ENCODE measurements at regions not wholly inside any gene's neighbourhood (a gene's known extent, or its start where the extent isn't known, plus 50 kb on each side); places are given as distances from the start of the nearest gene placed in this dataset.
"Not testable (repeated sequence)": the region's sequence is repeated elsewhere in the genome, so short reads cannot be mapped to it uniquely, and the experiment has no call there.

DNA sequence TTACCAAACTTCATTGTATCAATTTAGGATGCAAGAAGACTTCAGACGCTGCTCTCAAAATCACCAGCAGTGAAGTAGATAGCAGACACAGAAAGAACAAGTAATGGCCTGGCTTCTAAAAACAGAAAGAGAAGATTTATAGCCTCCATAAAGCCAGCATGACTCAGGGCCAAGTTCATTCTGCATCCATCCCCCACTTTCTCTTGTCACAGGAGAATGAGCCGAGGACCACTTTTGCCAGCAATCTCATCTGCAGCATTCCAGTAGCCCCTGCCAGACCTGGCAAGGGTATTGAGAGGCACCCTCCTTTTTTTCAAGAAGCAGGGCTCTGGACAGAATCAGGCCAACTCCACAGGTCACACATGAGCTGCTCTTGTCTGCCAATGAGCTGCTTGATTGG is 355.4 kb upstream of the SOX9 start:
- no peak for DNase-seq (ENCODE audit: low spot score)

DNA sequence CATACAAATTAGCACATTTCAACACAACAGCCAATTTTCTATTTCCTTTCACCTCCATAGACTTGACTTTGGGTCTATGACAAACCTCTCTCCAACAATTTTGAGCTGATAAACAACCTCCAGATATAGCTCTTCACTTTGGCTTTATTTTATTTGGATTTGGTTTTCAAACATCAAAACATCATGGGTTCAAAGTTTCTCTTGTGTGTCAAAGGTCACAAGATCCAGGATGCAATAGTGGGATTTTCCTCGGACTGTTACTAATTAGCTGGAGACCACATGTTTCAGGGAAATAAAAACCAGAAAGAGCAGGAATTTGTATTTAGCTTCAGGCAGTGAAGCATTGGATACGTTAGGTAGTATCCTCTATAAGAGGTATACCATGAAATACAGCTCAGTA is 351.0 kb upstream of the SOX9 start:
- no peak for DNase-seq (ENCODE audit: low spot score)

DNA sequence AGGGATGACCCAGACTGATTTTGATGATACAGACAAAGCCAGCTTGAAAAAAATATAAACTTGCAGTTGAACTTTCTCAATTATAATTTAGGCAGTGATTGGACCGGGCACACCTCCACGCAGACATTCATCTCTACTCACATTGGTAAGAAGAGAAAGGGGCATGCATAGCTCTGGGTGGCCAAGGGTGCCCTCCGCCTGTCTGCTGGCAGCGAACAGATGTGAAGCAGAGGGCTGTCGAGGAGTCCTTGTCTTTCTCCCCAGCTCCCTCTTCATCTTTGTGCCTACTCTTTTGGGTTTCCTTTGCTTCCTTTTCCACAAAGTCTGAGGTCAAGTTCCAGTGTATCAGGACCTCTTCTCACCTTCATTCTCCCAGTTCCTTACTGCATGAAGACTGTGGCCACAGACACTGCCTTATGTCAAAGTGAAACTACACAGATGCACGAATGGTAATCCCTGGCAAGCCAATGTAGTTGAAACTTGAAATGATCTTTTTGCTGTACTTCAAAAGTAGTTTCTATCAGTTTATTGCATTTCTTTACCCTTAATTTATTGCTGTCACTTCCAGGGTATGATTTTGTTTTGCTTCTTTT is 343.7 kb upstream of the SOX9 start:
- no peak for DNase-seq (ENCODE audit: low spot score)

DNA sequence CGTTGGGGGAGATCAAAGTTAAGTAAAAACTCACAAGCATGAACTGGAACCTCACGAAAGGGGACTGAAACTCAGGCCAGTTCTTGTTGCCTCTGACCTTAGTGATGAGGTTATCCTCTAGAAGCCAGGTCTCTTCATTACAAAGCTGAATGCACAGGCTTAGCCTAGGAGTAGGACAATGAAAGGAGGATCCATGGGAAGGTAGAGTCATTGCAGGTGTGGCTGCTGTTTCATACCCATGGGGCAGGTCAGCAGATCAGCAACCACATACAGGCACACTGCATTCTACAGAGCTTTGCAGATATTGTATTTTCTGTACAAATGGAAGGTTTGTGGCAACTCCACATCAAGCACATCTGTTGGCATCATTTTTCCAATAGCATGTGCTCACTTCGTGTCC is 341.3 kb upstream of the SOX9 start:
- no peak for DNase-seq (ENCODE audit: low spot score)

DNA sequence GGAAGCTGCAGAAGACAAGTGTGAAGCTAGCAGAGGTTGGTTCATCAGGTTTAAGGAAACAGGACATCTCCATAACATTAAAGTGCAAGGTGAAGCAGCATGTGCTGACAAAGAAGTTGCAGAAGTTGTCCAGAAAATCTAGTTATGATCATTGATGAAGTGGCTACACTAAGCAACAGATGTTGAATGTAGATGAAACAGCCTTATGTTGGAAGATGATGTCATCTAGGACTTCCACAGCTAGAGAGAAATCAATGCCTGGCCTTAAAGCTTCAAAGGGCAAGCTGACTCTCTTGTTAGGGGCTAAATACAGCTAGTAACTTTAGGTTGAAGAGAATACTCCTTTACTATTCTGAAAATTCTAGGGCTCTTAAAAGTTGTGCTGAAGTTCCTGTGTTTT is 340.2 kb upstream of the SOX9 start:
- DNase-seq (ENCODE audit: low spot score), result no peak

DNA sequence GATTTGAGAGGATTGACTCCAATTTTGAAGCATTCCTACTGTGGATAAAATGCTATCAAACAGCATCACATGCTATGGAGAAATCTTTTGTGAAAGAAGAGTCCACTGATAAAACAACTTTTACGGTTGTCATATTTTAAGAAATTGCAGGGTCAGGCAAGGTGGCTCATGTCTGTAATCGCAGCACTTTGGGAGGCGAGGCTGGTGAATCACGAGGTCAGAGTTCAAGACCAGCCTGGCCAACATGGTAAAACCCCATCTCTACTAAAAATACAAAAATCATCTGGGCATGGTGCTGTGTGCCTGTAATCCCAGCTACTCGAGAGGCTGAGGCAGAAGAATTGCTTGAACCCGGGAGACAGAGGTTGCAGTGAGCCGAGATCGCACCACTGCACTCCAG is 338.8 kb upstream of the SOX9 start:
- DNase-seq (ENCODE audit: low spot score), result not testable (repeated sequence)

DNA sequence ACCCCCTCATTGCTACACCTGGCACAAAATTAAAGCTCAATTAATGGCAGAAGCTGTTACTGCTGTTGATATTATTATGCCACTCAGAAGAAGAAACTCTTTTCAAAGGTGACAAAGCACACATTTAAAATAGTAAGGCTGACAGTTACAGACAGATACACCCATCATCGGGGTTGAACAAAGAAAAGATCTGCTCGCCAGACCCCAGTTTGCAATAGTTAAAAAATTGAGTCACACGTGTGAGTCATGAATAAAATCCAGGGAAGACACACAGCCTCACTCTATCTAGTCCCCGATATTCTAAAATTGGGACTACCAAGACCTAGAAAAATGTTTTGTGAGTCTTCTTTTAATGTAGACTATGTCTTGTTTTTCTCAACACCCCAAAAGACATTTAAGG is 330.0 kb upstream of the SOX9 start:
- DNase-seq (ENCODE audit: low spot score), result no peak

DNA sequence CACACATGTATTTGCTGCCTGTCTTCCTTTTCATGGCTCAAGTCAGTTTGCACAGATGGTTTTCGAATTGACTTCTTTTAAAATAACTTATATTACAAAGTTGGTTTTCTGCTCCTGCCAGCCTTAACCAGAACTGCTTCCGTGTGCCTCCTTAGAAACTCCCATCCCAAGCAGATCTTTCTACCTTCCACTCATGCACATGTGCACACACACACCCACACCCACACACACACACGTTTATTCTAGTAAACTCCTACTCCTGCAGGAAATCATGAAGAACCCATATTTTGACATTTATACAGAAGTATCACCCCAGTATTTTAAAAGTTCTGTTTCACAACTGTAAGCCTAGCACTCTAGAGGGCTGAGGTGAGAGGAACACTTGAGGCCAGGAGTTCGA is 329.5 kb upstream of the SOX9 start:
- DNase-seq (ENCODE audit: low spot score), result no peak

DNA sequence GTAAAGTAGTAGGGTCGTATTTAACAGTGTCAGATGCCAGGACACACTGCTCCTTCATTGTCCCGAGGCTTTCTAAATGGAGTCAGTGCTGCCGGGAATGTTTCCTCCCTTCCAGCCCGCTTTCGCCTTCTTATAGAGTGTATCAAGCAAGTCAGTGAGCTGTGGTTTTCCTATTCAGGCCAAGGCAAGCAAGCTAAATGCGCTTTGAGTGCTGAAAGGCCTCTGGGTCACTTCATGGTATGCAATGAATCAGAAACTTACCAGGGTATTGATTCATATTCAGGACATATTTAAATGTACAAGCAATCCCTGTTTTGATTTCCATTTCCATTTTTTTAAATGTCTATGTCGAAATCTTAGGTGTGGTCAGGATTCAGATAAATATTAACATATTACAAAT is 327.9 kb upstream of the SOX9 start:
- DNase-seq (ENCODE audit: low spot score), result no peak

DNA sequence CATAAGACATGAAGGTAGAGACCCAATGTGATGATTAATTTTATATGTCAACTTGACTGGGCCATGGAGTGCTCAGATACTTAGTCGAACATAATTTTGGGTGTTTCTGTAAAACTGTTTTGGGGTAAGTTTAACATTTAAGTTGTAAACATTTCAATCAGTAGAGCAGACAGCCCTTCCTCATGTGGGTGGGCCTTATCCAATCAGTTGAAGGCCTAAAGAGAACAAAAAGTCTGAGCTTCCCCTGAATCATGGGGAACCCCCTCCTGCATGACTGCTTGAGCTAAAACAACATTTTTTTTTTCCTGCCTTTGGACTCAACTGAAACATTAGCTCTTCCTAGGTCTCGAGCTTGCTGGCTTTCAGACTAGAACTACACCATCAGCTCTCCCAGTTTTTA is 327.3 kb upstream of the SOX9 start:
- DNase-seq (ENCODE audit: low spot score), result no peak

DNA sequence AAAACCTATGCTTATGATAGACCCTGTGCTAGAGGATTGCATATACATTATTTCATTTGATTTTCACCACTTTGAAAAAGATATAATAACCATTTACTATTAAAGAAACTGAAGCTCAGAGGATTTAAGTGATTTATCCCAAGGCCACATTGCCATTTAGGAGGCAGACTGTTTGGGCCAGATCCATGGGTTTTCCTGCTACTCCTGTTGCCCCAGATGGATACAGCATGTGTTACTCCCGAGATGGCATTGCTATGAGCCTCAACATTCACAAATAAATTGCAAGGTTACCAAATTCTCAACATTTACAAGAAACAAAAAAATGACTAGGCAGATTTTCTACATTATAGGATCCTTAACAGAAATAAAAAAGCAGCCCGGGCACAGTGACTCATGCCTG is 322.1 kb upstream of the SOX9 start:
- no peak for DNase-seq (ENCODE audit: low spot score)

DNA sequence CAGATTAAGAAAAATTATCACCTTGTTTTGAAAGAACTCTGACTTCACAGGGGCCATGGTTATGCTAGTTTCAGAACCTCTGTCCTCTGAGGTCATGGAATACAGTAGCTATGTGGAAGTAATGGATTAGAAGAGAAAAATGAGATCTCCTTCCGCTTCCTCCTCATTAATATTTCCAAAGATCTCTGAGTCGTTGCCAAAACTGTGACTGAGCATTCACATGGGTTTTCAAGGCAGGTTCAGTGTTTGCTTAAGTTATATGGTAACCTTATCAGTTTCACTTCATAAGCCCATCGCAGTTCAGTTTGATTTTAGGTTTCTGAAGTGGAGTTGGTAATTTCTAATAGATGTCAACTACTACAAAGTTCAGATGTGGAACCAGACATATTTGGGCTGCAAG is 321.2 kb upstream of the SOX9 start:
- no peak for DNase-seq (ENCODE audit: low spot score)

DNA sequence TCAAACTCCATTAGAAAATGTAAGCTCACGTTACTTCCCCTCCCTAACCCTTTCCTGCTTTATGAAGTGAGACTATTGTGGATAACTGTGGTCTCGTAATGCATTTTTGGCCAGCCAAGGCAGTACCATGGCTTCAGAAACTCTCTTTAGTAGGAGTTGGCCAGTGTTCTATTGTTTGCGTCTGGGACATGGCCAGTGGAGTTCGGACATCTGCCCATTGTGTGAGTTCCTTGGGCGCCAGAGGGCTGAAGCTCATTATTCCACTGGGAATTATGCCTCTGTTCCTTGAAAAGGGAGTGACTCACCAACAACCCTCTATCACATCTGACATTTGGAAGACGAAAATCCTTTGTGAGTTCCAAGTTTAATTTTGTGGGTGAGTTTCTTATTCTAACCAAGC is 319.5 kb upstream of the SOX9 start:
- no peak for DNase-seq (ENCODE audit: low spot score)

DNA sequence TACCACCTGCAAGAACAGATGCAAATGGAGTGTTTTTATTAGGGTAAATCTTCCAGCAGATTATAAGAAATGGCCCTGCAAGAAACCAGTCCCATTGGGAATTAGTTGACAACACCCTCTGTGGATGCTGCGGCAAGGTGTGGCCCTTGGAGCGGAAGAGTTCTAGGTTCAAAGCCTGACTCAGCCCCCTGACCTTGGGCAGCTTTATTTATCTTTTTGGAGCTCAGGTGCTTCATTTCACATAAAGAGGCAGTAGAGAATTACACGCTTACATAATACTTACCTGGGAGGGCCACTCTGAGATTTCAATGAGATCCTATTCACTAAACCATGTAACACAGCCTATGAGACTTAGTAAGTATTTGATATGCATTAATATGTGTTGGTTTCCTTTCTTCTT is 318.2 kb upstream of the SOX9 start:
- no peak for DNase-seq (ENCODE audit: low spot score)

DNA sequence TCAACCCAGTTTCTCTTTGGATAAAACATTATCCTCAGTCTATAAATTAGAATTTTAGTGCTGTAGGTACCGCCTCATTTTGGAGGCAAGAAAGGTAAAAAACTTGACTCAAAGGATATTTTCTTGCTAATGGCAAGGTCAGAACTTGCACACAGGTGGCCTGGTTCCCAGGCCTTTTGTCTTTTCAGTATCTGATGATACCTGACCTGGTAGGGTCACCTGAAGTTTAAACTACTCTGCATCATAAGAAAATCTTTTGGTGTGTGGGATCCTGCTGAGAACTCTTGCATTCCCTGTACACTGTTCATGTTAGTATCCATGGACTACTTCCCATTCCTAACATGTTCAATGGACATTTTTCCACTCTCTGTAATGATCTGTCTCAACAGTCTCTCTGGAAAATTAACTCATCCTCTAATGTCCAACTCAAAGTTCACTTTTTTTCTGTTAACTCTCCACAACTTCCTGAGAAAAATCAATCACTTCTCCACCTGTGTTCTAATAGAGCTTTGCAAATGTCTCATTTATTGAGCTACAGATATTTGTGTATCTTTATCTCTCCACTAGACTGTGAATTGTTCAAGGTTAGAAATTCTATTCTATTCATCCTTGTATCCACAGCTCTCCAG is 317.1 kb upstream of the SOX9 start:
- DNase-seq (ENCODE audit: low spot score), result no peak

DNA sequence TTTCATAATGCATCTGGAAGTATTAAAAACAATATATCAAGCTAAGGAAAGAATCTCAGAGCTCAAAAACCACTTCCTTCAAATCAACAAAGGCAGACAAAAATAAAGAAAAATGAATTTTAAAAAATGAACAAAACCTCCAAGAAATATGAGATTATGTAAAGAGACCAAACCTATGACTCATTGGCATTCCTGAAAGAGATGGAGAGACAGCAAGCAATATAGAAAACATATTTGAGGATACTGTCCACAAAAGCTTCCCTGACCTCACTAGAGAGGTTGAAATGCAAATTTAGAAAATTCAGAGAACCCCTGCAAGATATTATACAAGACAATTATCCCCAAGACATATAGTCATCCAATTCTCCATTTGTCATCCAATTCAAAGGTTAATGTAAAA is 311.3 kb upstream of the SOX9 start:
- DNase-seq (ENCODE audit: low spot score), result no peak

DNA sequence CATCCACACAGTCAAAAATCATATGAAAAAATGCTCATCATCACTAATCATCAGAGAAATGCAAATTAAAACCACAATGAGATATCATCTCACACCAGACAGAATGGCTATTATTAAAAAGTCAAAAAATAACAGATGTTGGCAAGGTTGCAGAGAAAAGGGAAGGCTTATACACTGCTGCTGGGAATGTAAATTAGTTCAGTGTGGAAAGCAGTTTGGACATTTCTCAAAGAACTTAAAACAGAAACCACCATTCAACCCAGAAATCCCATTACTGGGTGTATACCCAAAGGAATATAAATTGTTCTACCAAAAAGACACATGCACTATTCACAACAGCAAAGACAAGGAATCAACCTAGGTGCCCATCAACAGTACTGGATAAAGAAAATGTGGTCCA is 307.0 kb upstream of the SOX9 start:
- not testable (repeated sequence) for DNase-seq (ENCODE audit: low spot score)

DNA sequence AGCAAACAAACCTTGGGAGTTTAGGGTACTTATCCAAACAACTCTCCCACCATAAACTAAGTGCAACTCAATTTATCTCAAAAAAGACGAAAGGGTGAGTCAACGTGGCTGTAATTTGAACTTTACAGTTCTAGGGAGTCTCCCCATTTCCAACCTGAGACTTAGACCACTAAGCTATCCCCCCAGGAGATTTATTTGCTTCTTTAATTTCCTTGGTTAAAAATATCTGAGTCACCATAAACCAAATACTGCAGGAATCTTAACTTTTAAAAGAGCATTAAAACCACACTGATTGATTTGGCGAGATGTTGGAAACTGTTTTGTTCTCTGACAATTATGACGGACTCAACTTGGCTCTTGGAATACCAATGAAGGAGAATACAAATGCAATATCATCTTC is 299.3 kb upstream of the SOX9 start:
- no peak for DNase-seq (ENCODE audit: low spot score)

DNA sequence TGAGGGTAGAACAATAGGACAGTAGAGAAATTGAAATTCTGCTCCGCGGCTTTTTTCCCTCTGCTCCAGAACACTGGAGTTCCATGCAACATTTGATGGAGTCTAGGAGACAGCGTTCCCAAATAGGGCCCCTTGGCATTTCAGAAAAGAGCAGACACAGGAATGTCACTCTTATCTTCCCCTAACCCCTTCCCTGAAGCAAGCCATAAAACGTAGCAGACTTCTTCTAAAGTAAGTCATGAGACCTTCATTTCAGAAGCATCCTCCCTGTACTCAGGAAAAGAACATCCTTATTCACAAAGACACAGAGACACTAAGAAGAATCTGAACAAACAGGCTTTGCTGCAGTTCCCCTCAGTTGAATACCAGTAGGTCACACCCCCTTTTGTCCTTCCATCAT is 296.1 kb upstream of the SOX9 start:
- no peak for DNase-seq (ENCODE audit: low spot score)

DNA sequence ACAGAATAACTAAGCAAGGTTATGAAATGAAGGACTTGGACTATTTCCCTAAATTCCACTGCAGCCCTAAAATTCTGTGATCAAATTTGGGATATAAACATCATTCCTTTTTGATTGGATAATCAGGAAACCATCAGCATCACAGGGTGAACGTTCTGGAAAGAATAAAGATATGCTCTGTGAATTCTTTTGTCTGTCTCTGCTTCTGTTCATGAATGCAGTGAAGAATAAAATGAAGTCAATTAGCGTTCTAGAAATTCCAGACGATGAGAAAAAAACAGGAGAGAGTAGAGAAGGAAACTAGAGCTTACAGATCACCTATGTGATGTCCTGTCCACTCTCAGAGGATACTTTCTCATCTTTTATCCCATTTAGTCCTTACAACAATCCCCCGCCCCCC is 295.1 kb upstream of the SOX9 start:
- no peak for DNase-seq (ENCODE audit: low spot score)

DNA sequence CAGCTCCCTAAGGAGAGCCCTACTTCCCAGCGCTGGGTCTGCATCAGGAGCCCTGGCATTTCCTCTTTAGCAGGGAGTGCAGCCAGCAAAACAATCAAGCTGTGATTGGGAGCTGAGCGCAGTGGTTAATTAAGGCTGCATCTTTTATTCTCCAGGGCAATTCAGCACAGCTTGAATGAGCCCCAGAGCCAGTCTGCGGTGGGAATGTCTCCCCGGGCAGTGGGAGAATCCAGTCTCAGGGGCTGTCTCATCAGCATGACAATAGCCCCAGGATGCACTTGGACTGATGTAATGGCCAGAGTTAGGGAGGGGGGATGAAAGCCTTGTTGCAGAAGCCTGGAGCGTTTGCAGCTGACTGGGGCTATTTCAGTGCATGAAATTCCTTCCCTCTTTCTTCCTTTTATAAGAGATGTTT is 292.6 kb upstream of the SOX9 start:
- no peak for DNase-seq (ENCODE audit: low spot score)

DNA sequence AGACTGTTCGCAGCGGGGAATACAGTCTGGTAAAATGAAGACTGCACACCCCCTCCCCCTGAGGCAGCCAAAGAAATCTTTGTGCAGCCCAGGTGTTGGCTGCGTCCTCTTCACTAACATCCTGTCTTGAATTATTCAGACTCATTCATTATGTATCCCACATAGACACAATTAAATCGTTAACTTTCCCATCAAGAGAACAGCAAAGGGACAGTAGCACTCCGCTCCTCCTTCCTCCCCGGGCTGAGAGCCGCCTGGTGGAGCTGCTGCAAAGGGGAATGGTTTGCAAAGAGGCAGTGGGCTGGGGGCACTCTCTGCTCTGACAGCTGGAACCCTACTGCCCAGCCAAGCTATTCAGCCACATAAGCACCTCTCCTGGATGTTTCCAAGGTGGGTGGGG is 290.0 kb upstream of the SOX9 start:
- DNase-seq (ENCODE audit: low spot score), result no peak

DNA sequence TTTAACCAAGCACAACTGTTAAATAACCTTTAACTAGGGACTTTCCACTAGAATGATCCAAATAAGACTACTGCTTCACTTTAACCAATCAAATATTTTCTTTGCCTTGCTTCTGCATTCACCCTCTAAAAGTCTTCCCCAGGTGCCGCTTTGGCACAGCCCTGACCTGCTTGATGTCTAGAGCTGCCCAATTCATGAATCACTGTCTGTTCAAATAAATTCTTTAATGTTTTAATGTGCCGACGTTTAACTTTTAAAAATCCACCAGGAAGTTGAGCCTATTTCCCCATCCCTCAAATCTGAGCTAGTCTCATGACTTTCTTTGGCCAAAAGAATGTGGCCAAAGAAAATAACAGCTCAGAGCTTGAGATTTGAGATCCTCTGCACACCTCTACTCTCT is 277.8 kb upstream of the SOX9 start:
- no peak for DNase-seq (ENCODE audit: low spot score)

DNA sequence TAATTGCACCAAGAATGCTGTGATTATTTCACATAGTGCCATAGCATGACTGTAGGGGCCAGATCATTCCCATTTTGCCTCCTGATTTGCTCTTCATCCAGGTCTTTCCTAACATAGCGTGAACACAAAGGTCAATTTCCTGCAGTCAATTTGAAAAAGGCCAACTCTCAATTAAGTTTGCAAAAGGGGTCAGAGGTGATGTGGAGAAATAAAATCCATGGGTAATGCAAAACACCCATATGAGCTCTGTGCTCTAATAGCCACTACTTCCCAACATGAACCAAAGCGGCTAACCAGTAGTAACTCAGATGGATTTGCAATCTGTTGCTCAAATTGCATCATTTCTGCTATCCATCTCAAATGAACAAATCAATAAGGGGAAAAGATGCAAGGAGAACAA is 275.5 kb upstream of the SOX9 start:
- no peak for DNase-seq (ENCODE audit: low spot score)
